H7 (cell line): ENCODE measurements at regions not wholly inside any gene's neighbourhood (a gene's known extent, or its start where the extent isn't known, plus 50 kb on each side); places are given as distances from the start of the nearest gene placed in this dataset.

Source experiments
- DNase-seq: peaks from one replicate; pipeline ENCODE4 v3.0.0; 2012
- H3K27me3 ChIP-seq: 2 replicates; pipeline ENCODE4 v1.6.0; 2011; ENCODE audit warnings: mild to moderate bottlenecking, low read length; ENCODE audit not compliant: control insufficient read depth, insufficient read depth
- H3K36me3 ChIP-seq: replicated peaks from 2 replicates; pipeline ENCODE4 v1.5.1; 2011; ENCODE audit warnings: low read length; ENCODE audit not compliant: control insufficient read depth, insufficient read depth
- H3K4me3 ChIP-seq: 2 replicates; pipeline ENCODE4 v1.5.1; 2011; ENCODE audit warnings: low read depth, mild to moderate bottlenecking, control low read depth, low read length, moderate library complexity; ENCODE audit not compliant: insufficient read depth

GRCh38 chr5:155872629-155873220 is 454.2 kb upstream of the SGCD start:
- Histone ChIP-seq H3K36me3 (no peaks in the 10 kb centered on the region), H3K4me3 (no peak overlapping the region), H3K27me3 (no peaks in the 10 kb centered on the region)
- DNase-seq: no peak

- Histone ChIP-seq H3K36me3 (no peaks in the 10 kb centered on the region), H3K4me3 (no peak overlapping the region), H3K27me3 (no peaks in the 10 kb centered on the region; the same call in 1 of the 2 replicates)
- DNase-seq: no peak
These were observed 447.9 kb upstream of the SGCD start for GRCh38 chr5:155878991-155879575.

- DNase-seq: no peak
- no peaks in the 10 kb centered on the region; the same call in 1 of the 2 replicates for H3K27me3 ChIP-seq
- H3K36me3 ChIP-seq: no peaks in the 10 kb centered on the region
- no peak overlapping the region for H3K4me3 ChIP-seq
These were observed 442.9 kb upstream of the SGCD start for GRCh38 chr5:155884041-155884440.

- no peak overlapping the region for H3K4me3 ChIP-seq
- no peaks in the 10 kb centered on the region for H3K36me3 ChIP-seq
- H3K27me3 ChIP-seq: no peaks in the 10 kb centered on the region; the same call in 1 of the 2 replicates
- DNase-seq: no peak
These were observed 441.8 kb upstream of the SGCD start for GRCh38 chr5:155885199-155885598.

- Histone ChIP-seq H3K4me3 (no peak overlapping the region), H3K36me3 (no peaks in the 10 kb centered on the region), H3K27me3 (no peaks in the 10 kb centered on the region; the same call in 1 of the 2 replicates)
- DNase-seq: no peak
These were observed 440.5 kb upstream of the SGCD start for GRCh38 chr5:155886311-155887031.

- Histone ChIP-seq H3K36me3 (no peaks in the 10 kb centered on the region), H3K27me3 (no peaks in the 10 kb centered on the region; the same call in 1 of the 2 replicates), H3K4me3 (no peak overlapping the region)
- DNase-seq: no peak
These were observed 431.5 kb upstream of the SGCD start for GRCh38 chr5:155895484-155895883.

- no peak for DNase-seq
- Histone ChIP-seq H3K4me3 (no peak overlapping the region), H3K27me3 (no peaks in the 10 kb centered on the region), H3K36me3 (no peaks in the 10 kb centered on the region)
These were observed 429.2 kb upstream of the SGCD start for GRCh38 chr5:155897761-155898160.

- Histone ChIP-seq H3K27me3 (no peaks in the 10 kb centered on the region), H3K36me3 (no peaks in the 10 kb centered on the region), H3K4me3 (no peak overlapping the region)
- no peak for DNase-seq
These were observed 428.7 kb upstream of the SGCD start for GRCh38 chr5:155898284-155898683.

- no peak overlapping the region for H3K4me3 ChIP-seq
- H3K36me3 ChIP-seq: no peaks in the 10 kb centered on the region
- no peak for DNase-seq
- no peaks in the 10 kb centered on the region for H3K27me3 ChIP-seq
These were observed 423.2 kb upstream of the SGCD start for GRCh38 chr5:155903791-155904190.

- Histone ChIP-seq H3K27me3 (no peaks in the 10 kb centered on the region), H3K4me3 (no peak overlapping the region), H3K36me3 (no peaks in the 10 kb centered on the region)
- no peak for DNase-seq
These were observed 421.6 kb upstream of the SGCD start for GRCh38 chr5:155905364-155905763.

GRCh38 chr5:155906046-155906445 is 420.9 kb upstream of the SGCD start:
- Histone ChIP-seq H3K27me3 (no peaks in the 10 kb centered on the region), H3K36me3 (no peaks in the 10 kb centered on the region), H3K4me3 (no peak overlapping the region)
- no peak for DNase-seq

- no peaks in the 10 kb centered on the region for H3K27me3 ChIP-seq
- H3K36me3 ChIP-seq: no peaks in the 10 kb centered on the region
- no peak for DNase-seq
- no peak overlapping the region for H3K4me3 ChIP-seq
These were observed 418.4 kb upstream of the SGCD start for GRCh38 chr5:155908543-155908942.

GRCh38 chr5:155912291-155912690 is 414.7 kb upstream of the SGCD start:
- no peak for DNase-seq
- Histone ChIP-seq H3K4me3 (no peak overlapping the region), H3K36me3 (no peaks in the 10 kb centered on the region), H3K27me3 (no peaks in the 10 kb centered on the region)

- no peak overlapping the region for H3K4me3 ChIP-seq
These were observed 412.2 kb upstream of the SGCD start for GRCh38 chr5:155914766-155915165.

GRCh38 chr5:155915601-155916000 is 411.4 kb upstream of the SGCD start:
- no peaks in the 10 kb centered on the region for H3K36me3 ChIP-seq
- no peaks in the 10 kb centered on the region for H3K27me3 ChIP-seq
- no peak for DNase-seq

More at GRCh38 chr5:155914766-155915165, 412.2 kb upstream of the SGCD start:
- no peaks in the 10 kb centered on the region for H3K36me3 ChIP-seq
- no peak for DNase-seq
- H3K27me3 ChIP-seq: no peaks in the 10 kb centered on the region

More at GRCh38 chr5:155915601-155916000, 411.4 kb upstream of the SGCD start:
- no peak overlapping the region for H3K4me3 ChIP-seq
